Bone marrow (tissue), 2 donors: ENCODE measurements at regions not wholly inside any gene's neighbourhood (a gene's known extent, or its start where the extent isn't known, plus 50 kb on each side); places are given as distances from the start of the nearest gene placed in this dataset.
"Not testable (repeated sequence)": the region's sequence is repeated elsewhere in the genome, so short reads cannot be mapped to it uniquely, and the experiment has no call there.

Source experiments
- DNase-seq, 2 donors: peaks; one replicate each; lab custom pipeline; 2025; lab: John Stamatoyannopoulos, UW

DNA sequence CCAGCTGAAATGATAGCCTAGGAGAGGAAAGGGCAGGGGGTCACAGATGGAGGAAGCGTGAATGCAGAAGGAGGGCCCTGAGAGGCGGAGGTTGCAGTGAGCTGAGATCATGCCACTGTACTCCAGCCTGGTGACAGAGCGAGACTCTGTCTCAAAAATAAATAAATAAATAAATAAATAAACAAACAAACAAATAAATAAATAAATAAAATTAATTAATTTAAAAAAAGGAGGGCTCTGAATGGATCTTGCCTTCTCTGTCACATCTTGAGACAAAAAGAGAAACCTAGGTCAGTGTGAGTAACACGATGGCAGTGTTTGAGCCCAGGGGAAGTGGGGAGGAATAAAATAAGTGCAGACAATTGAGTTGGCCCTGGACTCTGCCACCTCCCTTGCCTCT, 182.3 kb upstream of the DAAM1 start:
- not testable (repeated sequence) for DNase-seq

DNA sequence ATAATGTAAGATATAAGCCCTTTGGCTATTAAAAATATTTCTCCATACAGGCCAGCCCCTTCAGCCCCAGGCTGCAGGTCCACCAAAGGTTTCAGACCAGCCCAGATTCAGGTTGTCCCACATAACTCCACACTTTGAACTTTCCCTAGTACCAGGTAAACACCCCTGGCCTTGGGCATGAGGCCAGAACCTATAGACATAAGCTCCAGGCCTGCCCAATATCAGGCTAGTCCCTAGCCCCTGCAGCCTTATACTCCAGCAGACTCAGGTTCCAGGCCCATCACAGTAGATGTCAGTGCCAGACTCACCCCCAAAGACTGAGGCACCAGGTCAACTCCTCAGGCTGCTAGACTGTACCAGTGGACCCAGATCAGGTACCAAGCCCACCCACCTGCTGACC, 178.5 kb upstream of the DAAM1 start:
- DNase-seq: no peak

DNA sequence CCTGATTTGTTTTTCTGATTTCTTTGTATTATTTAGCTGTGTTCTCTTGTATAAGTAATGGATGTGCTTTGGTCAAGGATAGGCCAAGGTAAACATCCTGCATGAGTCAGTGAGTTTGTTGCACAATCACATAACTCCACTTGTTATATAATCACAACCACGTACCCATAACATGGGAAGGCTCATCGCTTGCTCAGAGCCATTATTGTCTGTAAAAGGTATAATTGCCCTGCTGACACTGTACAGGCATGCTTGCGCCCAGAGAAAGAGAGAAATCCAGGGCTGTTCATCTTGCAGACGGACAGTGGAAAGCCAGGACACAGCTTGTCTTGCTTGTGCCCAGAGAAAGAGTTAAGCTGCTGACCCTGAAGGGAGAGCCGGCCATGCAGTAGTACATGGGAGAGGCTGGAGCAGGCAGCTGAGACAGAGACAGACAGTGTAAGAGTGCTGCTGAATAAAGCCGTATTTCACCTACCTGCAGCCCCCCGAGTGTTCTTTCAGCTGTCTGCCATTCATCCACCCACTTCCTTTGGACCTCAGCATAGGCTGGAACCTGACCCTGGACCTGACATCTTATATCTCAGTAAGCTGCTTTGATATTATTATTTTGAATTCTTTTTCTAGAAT, 174.7 kb upstream of the DAAM1 start:
- no peak for DNase-seq

DNA sequence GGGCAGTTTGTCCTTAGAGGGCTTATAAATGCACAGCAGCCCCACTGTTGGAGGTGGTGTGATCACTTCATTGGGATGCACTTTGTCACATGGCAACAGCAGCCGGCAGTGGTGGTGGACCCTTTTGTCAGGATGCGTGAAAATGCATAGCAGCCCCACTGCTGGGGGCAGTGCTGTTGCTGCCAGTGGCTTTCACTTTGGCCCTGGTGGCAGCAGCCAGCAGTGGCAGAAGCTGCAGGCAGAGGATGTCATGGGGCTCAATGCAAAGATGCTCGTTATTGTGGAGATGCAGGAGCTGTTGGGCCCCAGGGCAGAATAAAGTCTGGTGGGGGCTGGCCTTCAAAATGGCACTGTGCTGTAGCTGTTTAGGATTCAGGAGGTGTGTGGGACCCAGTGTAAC, 173.0 kb upstream of the DAAM1 start:
- DNase-seq: no peak

DNA sequence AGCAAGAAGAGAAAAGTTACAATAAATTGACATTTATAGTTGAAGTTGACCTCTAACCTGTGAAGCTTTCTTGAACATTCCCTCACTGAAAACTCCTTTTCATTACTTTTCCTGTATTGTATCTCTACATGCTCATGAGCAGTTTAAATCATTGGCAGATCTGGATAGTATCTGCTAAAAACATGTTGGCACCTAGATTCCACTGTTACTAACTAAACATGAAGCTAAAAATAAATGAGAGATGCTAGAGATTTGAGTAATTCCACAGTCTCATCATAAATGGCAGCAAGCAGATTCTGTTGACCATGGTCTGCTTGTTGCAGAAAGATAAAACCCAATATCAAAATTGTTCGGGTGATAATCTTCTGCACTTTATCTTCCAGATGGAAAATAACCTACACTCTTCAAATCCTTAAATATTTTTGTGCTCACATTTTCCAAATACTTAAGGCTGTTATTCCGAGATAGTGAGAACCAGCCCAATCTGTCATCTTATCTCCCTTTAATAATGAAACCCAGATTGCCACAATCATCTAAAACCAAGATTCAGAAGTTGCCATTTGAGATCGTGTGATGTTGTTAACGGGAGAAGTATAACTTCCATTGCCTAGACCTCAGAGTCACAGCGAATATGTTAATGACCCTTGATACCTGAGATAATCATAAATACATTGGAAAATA, 171.0 kb upstream of the DAAM1 start:
- no peak for DNase-seq

DNA sequence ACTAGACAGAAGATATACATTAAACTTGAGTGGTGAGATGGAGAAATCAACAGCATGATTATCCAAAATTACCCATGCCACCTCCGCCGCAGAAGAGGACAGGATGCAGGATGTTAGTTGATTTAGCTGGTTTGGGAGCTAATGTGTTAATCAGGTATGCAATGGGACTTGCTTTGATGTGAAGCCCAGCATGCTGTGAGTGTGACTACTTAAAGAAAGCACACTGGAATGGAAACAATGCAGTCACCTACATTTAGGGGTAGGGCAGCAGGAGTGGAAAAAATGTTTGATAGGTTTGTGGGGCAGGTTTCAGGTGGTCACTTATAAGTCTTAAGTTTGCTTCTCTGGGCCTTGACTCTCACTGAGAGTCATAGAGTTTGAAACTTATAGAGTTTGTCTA, 170.0 kb upstream of the DAAM1 start:
- DNase-seq: no peak

DNA sequence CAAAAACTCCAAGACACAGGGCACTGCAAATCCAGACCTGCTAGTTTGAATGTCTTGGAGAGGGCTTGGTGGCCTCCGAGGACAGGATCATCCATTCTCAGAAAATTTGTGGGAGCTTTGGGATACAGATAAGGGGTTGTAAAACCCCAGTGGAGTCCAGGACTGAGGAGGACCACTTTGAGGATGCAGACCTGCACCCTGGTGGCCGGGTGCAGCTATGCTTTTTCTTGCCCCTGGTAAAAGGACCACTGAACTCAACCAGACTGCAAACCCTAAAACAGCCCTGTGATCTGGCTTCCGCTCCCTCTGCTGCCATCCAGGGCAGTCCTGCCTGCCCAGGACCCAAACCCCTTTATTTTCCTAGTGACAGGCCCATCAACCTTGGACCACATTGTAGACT, 169.5 kb upstream of the DAAM1 start:
- DNase-seq: no peak

DNA sequence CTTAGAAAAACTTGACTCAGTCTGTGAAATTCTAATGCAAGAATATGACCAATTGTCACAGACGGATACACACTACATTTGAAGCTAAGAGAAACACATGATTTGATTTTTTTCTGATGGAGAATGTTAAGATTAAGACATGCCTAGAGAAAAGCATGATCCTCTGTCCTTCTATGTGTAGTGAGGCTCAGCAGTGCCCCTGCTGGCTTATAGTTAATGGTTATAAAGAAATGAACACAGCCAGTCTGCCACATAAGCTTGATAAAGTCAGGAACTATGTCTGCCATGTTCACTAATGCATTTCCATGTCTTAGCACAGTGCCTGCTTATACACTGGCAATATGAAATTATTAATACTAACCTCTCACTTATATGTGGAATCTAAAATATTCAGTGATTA, 168.1 kb upstream of the DAAM1 start:
- DNase-seq: no peak

DNA sequence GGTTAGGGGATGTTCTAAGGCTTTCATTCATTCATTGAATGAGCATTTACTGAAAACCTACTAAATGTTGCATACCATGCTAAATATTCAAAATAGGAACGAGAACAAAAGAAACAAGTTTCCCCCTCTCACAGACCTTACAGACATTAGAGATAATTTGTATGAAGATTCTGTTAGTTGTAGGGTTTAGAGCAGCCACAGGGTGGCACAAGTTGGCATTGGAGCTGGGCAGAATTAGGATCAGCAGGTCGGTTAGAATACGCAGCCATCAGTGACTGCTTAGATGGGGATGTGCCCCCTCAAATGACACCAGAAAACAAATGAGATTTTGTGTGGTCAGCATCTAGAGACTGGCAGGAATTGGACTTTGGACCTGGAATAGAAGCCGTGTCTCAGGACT, 166.3 kb upstream of the DAAM1 start:
- no peak for DNase-seq

DNA sequence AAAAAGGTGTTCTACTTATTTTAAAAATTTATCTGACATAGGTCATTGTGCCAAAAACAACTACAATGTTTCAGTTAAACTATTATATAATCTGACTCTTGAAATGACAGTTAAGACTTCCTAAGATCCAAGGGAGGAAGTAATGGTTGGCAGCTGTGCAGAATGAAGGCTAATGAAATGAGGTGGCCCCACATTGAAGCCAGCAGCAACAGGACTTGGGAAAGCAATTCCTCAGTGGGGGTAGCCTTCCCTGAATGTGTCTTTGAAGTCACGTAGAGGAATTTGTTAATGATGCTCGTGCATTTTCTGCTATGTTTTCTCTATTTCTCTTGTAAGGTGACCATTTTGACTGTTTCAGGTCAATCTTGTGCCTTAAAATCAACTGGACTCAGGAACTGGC, 162.4 kb upstream of the DAAM1 start:
- no peak for DNase-seq

DNA sequence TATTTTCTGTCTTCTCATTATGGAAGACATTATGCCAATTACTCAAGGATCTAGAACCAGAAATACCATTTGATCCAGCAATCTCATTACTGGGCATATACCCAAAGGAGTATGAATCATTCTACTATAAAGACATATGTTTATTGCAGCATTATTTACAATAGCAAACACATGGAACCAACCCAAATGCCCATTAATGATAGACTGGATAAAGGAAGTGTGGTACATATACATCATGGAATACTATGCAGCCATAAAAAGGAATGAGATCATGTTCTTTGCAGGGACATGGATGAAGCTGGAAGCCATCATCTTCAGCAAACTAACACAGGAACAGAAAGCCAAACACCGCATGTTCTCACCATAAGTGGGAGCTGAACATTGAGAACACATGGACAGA, 161.8 kb upstream of the DAAM1 start:
- DNase-seq: not testable (repeated sequence)

DNA sequence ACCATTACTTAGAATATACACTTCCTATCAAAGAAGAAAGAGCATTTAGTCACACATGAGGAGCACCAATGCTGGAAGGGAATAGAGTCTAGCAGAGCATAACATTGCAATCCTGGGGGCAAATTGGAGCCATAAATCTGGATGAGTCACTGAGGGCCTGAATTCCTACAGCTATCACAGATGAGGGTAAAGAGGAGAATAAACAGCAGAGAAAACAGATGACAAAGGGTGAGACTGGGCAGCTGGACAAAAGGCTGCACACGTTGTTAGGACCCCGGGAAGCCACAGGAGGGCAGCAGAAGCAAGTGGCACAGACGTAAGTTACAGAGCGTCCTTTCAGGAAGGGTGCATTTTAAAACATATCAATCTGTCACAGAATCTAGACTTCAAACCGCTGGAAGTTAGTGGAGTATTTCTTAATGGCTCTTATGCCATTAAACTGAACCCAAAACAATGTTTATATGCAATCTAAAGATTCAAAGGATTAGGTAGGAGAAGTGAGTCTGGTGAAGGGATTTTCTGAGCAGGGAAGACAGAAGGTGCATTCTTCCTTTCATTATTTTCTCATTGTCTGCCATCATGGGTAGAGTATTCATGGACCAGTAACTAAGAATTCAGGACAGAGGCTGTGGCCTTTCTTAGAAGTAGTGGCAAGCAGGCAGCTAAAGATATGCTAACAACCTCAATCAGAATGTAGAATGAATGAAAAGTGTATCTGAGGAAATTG, 159.8 kb upstream of the DAAM1 start:
- peak in 1 of 2 donors; percentile 12 for DNase-seq

DNA sequence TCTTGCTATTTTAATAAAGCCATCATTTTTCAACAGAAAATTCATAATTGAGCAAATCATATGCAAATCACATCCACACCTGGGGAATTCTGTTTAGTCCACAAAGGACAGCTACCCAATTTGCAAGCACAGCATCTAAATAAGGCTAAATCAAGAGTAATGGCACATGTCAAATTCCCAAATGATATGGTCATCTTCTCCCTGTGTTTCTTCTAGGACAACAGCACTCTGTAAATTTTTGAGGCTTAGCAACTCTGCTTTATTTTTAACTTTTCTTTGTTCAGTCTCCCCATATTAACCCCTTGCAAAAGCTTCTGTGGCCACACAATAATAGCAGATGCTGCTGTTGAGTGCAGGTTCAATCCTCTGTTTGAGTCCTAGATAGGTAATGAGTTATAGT, 155.6 kb upstream of the DAAM1 start:
- DNase-seq: no peak

DNA sequence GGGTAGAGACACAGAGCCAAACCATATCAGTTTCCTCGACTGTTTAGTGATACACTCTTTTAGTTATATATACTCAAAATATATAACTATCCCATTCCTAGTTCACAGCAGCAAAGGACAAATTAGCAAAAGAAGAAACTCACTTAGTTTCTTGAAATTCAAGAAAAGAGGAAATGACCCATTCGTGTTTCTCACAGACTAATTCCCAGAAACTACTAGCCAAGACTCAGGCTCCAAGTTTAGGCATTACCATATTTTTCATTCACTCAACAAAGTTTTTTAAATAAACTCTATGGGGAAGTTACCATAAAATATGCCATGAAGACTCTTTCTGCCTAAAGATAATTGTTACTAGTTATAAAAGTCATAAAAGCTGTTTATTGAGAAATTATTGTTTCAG, 152.3 kb upstream of the DAAM1 start:
- DNase-seq: no peak

DNA sequence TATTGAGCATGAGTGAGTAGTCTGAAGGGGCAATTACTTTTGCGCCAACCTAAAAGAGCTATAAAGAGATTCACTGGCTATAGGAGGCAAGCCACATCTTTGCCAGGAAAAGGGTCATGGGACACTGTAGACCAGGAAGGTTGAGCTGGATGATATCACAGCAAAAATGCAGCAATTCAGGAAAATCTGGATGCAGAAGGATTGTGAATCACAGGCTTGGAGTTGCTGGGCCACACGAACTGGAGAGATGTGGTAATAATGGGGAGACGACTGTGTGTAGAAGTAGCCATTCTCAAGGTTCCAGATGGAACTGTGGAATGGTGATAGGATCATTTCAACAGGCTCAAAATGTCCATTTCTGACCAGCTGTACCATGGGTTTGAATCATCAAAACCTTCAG, 151.4 kb upstream of the DAAM1 start:
- no peak for DNase-seq

DNA sequence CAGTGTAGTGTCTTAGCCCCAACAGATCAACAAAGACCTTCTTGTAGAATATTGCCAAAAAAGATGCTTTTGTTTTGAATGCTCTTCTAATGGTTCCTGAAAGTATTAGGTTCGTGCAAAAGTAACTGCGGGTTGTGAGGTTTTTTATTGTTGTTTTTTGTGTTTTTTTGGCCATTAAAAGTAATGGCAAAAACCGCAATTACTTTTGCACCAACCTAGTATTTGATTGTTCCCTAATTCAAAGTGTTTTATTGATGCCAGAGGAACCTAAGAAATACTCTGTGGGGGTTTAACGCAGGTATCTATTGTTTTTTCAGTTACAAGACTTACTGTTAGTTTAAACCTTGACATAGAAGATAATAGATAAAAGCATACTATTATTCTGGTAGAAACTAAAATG, 150.8 kb upstream of the DAAM1 start:
- no peak for DNase-seq

DNA sequence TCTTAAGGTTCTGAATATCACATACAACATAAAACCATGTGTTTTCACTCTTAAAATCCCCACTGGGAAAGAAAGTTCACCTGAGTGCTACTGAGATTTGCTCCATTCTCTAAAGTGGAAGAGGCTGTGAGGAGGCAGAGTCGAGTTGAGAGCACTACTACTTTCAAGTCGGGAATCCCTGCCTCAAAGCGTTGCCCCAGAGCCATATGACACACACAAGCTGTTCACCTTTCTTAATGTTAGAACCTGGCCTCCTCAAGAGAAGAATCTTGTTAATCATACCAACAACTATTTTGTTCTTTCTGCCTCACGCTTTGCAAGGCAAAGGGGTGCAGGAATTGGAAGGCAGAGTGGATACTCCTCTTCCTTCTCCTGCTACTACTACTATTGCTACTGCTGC, 149.7 kb upstream of the DAAM1 start:
- DNase-seq: no peak

DNA sequence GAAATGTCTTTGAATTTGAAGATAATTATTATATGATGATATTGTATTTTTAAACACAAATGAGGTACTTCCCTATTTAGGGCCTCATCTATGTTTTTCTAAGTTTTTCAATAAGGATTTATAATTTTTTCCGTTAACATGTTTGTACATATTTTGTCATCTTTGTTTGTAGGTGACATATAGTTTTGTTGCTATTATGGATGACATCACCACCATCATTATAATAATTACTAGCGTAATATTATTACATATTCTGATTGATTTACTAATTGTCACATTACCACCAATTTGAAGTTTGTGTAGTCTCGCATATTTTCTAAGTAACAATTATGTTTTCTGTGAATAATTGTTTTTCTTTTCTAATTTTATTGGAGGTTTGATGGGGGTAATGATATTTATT, 147.2 kb upstream of the DAAM1 start:
- DNase-seq: no peak

DNA sequence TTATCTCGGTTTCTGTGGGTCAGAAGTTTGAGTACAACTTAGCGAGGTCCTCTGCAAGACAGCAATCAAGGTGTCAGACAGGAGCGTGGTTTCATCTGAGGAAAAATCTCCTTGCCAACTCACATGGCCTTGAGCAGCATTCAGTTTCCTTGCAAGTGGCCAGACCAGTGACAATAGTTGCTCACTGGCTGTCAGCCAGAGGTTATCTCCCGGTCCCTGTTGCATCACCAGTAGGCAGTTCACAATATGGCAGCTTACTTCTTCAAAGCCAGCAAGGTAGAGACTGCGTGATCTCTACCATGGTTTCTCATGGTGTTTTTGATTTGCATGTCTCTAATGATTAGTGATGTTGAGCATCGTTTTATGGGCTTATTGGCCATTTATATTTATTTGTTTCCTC, 143.8 kb upstream of the DAAM1 start:
- DNase-seq: no peak

DNA sequence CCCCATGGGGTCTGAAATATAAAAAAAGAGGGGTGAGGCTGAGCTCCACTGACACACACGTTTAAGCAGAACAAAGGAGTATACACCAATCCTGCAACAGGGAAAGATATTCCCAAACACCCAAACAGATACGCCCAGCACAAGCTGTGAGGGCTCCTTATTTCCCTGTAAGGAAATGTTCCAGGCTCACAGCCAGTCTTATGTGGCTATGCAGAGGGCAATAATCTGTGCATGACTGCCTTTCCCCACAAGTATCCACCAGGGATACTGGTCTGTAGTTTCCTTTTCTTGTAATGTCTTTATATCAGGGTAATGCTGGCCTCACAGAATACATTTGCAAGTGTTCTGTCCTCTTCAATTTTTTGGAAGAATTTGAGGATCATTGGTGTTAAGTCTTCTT, 141.7 kb upstream of the DAAM1 start:
- DNase-seq: no peak

DNA sequence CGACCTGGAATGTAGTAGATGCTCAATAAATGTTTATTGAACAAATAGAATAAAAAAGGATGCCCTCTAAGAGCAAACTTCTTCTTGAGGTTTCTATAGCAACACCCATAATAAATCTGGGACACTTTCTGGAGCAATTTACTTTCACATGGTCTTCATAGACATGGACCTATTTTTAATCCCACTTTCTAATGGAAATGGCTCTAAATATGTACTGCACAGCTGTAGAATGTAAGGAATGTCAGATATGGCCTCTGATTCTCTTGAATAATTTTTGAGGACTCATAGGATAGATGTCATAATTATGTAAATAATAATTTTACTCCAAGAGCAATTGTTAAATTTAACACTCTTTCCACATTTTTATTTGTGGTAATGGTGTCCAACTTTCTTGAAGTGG, 133.5 kb upstream of the DAAM1 start:
- no peak for DNase-seq

DNA sequence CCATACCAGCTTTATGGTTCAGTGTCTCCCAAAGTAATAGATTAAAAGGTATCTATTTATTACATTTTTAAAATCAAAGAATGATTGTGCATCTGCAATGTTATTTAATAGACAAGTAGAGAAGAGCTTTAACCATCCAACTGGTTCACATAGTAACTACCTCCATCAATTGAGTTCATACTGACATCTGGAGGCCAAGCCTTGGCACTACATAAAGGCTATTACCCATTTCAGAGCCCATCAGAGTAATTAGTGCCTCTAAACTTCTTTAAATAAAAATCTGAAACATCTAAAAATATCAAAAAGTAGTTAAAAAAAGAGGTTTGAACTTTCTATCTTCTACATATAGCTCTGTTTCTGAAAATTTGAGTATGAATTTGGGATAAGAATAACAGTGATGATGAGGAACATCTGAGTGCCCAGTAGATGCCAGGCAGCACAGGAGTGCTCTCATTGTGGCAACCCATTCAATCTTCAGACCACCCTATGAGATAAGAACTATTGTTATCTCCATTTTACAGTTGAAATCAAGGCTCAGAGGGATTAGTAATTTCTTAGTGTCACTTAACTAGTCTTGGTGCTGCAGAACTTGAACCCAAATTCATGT, 132.9 kb upstream of the DAAM1 start:
- DNase-seq: peak in 1 of 2 donors; percentile 22

DNA sequence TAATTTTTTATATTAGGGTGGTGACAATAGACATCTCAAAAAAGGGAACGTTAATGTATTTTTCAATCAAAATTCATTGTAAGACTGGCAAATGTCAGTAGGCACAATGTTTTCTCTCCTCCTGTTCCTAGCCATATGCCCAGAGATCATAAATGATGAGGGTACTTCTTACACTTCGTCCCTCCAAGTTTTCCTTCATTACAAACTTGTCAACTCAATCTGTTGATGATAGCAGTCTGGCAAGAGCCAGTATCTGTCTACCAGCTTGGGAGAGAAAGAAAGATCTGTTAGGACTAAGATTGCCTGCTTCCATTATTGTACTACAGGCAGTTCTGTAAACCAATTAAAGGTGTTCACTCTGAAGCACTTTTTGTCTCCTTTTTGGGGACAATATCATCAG, 130.9 kb upstream of the DAAM1 start:
- DNase-seq: no peak
